Globus pallidus (tissue), 1 donor: ENCODE measurements at regions not wholly inside any gene's neighbourhood (a gene's known extent, or its start where the extent isn't known, plus 50 kb on each side); places are given as distances from the start of the nearest gene placed in this dataset.

Source experiments
- DNase-seq: peaks from one replicate; pipeline ENCODE4 v3.0.0-alpha.2; 2015; ENCODE audit warnings: low spot score

DNA sequence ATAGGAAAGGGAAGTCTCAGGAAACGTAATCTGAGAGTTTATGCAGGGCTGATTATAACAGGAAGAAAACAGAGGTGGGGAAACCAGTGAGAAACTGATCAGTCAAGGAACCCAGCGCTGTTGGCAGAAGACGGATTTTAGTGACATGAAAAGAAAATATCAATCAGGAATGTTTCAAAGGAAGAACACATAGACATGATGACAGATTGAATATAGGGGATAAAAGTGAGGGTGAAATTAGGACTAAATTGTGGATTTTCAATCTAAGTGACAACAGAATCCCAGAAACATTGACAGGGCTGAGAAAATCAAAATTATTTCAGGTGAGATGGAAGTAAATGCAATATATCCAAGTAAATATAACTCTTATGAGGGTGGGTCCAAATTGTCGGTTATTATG lies 199.8 kb upstream of the CCDC150 start:
- DNase-seq: no peak

- no peak for DNase-seq
Observed at GRCh38 chr2:196440413-196440812, 199.1 kb upstream of the CCDC150 start.

DNA sequence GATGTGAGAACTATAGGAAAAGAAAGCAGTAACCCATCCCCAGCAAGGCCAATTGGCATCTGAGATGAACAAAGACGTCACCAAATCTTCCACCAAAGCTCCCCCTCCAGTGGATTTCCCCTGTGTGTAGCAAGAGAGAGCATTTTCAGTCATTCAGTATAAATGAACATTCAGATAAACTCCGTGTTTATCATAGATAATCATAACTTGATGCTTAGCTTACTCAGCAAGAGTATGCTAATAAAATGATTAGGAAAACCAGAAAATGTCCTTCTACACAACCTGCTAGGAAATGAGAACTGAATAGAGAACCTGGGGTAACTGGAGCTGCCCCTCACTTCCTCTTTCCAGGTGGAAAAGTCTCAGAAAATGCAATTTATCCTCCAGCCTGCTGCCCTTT lies 198.0 kb upstream of the CCDC150 start:
- no peak for DNase-seq

- DNase-seq: no peak
Observed at GRCh38 chr2:196442211-196442610, 197.3 kb upstream of the CCDC150 start.

GRCh38 chr2:196444442-196444841 lies 195.1 kb upstream of the CCDC150 start:
- no peak for DNase-seq

DNA sequence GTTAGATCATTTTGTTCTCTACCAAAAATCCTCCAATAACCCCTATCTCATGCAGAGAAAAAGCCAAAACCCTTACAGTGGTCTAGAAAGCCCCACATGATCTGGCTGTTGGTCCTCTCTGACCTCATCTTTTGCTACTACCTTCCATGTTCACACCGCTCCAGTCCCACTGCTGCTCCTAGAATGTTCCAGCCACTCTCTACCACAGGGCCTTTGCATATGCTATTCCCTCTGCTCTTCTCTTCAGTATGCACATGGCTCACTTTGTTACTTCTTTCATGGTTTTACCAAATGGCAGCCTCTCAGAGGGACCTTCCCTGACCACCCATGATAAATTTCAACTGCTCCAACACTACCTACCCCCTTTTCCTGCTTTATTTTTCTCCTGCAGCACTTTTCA lies 193.5 kb upstream of the CCDC150 start:
- no peak for DNase-seq

DNA sequence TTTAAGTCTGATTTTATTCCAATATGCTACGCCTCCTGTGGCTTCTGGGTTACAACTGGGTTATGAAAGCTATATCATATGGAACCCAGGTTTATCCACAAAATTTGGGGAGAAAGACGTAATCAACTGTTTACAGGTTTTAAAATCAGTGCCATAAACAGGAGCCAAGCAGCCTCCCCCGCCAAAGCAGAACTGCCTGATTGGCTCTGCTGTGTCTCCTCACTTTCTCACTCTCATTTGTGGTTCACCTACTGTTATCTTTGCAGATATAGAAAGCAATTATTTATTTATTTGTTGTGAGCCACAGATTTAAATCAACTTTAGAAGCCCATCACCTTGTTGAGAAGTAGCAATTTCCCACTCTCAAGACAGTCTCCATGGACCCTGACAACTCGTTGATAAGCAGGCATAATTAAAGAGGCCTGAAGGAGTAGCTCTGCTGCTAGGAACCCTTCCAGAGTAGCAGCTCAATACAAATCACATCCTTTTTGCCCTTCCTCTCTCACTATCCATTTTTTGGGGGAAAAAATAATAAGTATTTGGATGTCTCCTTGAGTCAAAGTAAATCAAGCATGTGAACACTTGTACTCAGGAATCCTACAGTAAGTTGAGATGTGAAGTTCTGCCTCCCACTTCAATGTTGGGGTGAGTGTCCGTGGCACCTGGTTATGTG lies 191.0 kb upstream of the CCDC150 start:
- DNase-seq: no peak

DNA sequence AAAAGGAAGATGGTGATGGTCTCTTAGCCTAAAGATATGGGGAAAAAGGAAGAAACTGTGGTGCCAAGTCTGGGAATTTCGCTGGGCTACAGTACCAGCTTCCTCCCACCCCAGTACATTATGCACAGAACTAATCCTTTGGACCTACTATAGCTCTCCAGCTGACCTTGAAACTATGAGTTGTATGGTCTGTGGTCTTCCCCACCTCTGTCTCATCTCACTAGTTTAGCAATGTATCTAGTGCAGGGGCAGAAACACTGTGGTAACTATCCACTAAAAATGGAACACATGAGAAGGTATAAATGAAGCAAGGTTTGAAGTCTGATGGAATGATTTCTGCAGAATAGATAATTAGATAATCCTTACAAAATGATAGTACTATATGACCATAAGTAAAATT lies 190.4 kb upstream of the CCDC150 start:
- DNase-seq: no peak

DNA sequence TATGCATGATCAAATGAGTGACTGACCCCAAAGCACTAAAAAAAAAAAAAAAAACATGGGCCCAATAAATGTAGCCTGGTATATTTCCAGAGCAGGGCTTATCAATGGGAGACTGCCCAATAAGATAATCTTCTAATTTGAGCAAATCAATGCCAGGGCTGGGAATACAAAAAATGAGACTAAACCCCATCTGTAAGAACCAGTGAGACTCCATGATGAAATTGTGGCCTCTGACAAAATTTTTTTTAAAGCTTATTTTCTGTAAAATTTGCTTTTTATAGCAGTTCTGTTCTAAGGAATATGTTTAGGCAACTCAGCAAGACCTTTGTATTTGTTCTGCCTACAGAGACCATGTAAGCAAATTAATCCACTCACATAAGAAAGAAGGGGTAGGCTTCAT lies 186.8 kb upstream of the CCDC150 start:
- DNase-seq: no peak

DNA sequence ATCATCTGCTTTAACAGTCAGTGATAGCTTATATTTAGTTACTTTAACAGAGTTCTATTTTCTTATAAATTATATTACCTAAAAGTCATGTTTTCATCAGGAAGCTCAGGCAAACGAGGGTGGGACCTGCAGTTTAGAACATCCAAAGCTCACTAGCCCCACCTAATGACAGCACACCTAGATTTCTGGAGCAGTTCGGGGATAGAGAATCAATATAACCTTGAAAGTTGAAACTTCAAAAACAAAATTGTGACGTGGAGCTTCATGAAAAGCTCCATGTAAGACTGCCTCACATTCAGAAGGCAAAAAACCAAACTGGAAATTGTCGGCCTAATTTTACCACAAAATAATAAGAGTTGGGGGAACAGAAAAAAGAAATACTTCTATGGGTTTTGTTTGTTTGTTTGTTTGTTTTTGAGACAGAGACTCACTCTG lies 185.9 kb upstream of the CCDC150 start:
- no peak for DNase-seq

DNA sequence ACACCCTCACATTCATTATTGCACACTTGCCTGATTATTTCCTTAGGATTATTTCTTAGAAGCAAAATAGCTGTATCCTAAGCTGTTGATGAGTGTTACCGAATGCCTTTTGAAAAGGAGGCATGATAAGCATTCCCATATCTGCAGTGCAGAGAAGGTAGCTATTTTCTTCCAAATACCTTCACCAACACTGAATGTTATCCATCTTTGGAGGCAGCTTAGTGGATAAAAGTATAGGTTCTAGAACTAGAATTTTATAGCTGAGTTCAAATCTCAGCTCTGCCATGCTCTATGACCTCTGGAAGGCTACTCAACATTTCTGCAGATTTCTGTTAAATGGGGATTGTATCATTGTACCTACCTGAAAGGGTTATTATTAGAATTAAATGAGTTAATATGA lies 185.0 kb upstream of the CCDC150 start:
- no peak for DNase-seq

- no peak for DNase-seq
Observed at GRCh38 chr2:196459539-196459938, 180.0 kb upstream of the CCDC150 start.

DNA sequence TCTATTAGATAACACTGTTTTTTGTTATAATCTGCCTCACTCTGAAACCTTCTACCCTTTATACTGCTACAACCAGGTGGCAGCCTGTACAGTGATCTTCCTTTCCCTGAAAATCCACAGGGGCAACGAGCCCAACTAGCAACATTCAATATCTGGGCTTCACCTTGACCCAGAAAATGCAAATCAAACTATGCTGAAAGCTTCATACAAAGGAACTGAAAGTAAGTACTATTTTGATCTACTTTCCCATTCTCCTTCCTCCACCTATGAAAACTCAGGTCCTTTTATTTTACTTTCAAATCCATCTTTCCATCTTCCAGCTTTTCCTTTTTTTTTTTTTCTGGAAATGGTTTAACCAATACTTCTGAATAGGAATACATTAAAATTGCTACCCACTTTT lies 175.8 kb upstream of the CCDC150 start:
- DNase-seq: no peak

DNA sequence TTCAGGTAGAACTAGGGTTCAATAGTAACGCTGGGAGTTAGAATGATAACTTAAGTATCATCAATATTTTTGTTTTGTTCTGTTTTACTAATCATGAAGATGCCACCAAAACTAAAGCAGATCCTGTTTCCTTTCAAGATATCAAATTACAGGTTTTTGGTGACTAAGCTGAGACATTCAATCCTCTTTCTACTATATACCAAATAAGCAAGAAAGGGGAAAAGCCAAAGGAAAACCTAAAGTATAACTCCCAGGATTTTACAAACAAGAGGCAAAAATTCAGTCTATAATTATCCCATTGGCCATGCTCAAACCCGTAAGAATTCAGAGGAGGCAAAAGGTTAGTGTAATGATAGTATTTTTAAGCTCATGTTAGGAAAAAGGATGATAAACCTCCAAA lies 175.2 kb upstream of the CCDC150 start:
- no peak for DNase-seq

DNA sequence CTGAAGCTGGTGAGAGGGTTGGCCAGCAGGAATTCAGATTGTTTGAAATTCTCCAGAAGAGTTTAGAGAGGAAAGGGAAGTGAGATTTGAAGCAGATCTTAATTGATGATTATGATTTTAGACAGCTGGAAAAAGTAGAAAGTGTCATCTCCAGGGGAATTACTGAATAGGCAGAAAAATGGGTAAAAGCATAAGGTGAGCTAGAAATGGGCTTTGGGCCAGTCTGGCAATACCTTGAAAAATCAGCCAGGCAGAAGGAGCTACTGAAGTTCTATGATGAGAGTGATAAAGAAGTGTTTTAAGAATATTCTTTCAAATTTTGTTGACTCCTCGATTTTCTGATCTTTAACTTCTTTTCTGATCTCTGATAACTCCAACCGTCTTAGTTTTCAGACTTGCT lies 172.9 kb upstream of the CCDC150 start:
- no peak for DNase-seq

GRCh38 chr2:196468394-196468793 lies 171.1 kb upstream of the CCDC150 start:
- DNase-seq: no peak

GRCh38 chr2:196473617-196474016 lies 165.9 kb upstream of the CCDC150 start:
- DNase-seq: no peak

DNA sequence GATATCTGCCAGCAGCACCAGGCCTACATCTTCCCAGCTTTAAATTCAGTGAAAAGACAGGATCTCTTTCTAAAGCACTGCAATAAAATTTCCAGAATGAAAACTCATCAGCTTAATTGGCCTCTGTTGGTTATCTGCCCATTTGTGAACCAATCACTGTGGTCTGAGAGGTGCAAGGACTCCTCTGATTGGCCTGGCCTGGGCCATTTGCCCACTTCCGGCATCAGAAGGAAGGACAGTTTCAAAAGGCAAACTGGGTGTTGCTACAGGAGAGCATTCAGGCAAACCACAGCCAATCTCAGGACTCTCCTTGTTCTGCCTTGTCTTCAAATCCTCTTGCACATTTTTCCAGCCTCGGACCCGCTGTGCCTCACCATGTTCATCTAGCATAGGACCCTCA lies 163.9 kb upstream of the CCDC150 start:
- DNase-seq: no peak

DNA sequence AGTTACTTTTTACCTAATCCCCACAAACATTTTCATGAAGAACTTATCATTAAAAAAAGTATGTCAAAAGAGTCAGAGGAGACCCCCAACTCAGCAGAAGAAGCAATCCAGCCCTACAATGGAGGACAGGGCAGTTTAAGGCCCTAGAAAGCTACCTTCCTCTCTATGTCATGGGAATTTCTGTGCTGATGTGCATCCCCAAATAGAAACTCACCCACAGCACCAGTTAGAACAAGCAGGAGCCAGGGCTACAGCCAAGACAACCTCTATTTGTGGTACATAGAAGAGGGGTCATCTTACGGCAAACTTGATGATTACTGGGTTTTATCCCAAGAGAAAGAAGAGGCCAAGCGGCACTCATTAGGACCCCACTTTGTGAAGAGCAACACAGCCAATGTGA lies 160.9 kb upstream of the CCDC150 start:
- DNase-seq: no peak

DNA sequence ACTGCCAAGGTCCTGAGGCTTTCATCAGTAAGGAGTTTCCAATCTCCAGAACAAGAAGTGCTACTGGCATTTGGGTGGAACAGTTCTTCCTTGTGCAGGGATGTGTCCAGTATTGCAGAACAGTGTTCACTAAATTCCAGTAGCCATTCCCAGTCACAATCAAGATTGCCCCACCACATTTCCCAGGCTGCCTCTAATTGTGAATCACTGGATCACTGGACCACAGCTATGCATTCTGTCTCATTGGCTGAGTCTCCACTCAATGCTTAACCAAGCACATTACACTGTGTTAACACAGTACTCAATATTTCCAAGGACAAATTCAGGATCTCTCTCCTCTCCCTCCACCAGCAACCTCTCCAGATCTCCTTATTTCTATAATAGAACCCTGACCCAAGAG lies 160.2 kb upstream of the CCDC150 start:
- no peak for DNase-seq

GRCh38 chr2:196480653-196481323 lies 158.7 kb upstream of the CCDC150 start:
- DNase-seq: no peak

DNA sequence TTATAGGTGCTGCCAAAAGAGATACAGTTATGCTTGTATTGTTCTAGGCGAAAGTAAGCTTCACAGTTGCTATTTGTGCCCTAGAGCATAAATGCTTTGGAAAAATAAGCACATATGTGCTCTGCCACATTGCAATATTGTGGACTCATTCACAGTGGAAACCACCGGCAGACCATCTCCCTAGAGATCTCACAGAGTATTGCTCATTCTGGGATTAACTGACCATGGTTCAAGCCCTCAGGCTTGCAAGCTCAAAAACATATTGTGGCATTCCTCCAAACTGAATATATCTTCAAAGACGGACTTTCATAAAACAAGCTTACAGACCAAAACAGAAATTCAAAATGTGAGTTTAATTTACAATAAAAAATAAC lies 158.2 kb upstream of the CCDC150 start:
- no peak for DNase-seq

GRCh38 chr2:196482119-196483065 lies 157.1 kb upstream of the CCDC150 start:
- no peak for DNase-seq
